ENCODE measurements at regions not wholly inside any gene's neighbourhood (a gene's known extent, or its start where the extent isn't known, plus 50 kb on each side); places are given as distances from the start of the nearest gene placed in this dataset.

DNA sequence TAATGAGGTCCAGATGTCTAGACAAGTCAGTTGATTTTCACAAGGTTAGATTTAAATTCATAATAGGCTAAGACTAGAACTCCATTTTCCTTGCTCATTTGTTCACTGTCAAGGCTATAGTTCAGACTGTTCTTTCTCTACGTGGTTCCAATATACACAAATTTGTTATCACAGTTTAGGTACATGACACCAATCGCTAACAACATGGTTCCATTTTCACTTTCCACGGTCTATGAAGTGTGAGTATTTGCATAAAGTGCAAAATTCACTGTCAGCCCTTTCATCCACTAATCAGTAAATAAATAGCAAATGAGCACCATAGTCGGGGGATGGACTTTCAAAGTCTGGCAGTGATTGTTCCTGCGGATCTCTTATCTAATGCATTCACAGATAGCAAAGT is 315.7 kb upstream of the SPOCK3 start:
- TF ChIP-seq PPARA (CRISPR knock-in tag; IDR thresholded peaks at IDR 0.05; ENCODE audit: borderline replicate concordance) (no peak), OSR1 (CRISPR knock-in tag; IDR thresholded peaks at IDR 0.05) (no peak)
- TF ChIP-seq, protein P1, sequence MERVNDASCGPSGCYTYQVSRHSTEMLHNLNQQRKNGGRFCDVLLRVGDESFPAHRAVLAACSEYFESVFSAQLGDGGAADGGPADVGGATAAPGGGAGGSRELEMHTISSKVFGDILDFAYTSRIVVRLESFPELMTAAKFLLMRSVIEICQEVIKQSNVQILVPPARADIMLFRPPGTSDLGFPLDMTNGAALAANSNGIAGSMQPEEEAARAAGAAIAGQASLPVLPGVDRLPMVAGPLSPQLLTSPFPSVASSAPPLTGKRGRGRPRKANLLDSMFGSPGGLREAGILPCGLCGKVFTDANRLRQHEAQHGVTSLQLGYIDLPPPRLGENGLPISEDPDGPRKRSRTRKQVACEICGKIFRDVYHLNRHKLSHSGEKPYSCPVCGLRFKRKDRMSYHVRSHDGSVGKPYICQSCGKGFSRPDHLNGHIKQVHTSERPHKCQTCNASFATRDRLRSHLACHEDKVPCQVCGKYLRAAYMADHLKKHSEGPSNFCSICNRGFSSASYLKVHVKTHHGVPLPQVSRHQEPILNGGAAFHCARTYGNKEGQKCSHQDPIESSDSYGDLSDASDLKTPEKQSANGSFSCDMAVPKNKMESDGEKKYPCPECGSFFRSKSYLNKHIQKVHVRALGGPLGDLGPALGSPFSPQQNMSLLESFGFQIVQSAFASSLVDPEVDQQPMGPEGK (CRISPR knock-in tag; IDR thresholded peaks at IDR 0.05; ENCODE audit: borderline replicate concordance) = no peak

All from SK-N-SH treated with all-trans-retinoic acid at 6 μM for 48 hours (cell line).